GM23338 (cell line): ENCODE measurements at regions not wholly inside any gene's neighbourhood (a gene's known extent, or its start where the extent isn't known, plus 50 kb on each side); places are given as distances from the start of the nearest gene placed in this dataset.

Experiments used
- ATAC-seq: fragments of 200-7000 bp; cut with Tn5 transposase; 3 replicates; pipeline ENCODE4 v1.9.1; 2020
- DNase-seq: peaks from one replicate; pipeline ENCODE4 v3.0.0-alpha.2; 2015; ENCODE audit warnings: low spot score
- H2AFZ ChIP-seq: fragments of 200-600 bp; sonication (generic); 2 replicates; pipeline ENCODE4 v1.8.0; 2016; ENCODE audit warnings: antibody characterized with exemption, mild to moderate bottlenecking, moderate library complexity
- H3F3A ChIP-seq: fragments of 200-600 bp; sonication (generic); replicated peaks from 2 replicates; pipeline ENCODE4 v1.8.0; 2017; ENCODE audit warnings: antibody characterized with exemption, mixed run types, low read depth
- H3K27ac ChIP-seq: fragments of 200-600 bp; sonication (generic); 2 replicates; pipeline ENCODE4 v1.6.1; 2016; ENCODE audit warnings: low read depth
- H3K27me3 ChIP-seq: fragments of 200-600 bp; sonication (generic); 2 replicates; pipeline ENCODE4 v1.8.0; 2016; ENCODE audit warnings: mild to moderate bottlenecking, mixed run types, moderate library complexity; ENCODE audit not compliant: insufficient read depth
- H3K36me3 ChIP-seq: fragments of 200-600 bp; sonication (generic); 2 replicates; pipeline ENCODE4 v1.8.0; 2016; ENCODE audit warnings: mild to moderate bottlenecking; ENCODE audit not compliant: insufficient read depth
- H3K4me1 ChIP-seq: fragments of 200-600 bp; sonication (generic); 2 replicates; pipeline ENCODE4 v1.8.0; 2016; ENCODE audit warnings: mild to moderate bottlenecking, moderate library complexity; ENCODE audit not compliant: insufficient read depth
- H3K4me2 ChIP-seq: fragments of 200-600 bp; sonication (generic); 2 replicates; pipeline ENCODE4 v1.7.1; 2017; ENCODE audit warnings: mixed run types
- H3K4me3 ChIP-seq: fragments of 200-600 bp; sonication (generic); 2 replicates; pipeline ENCODE4 v1.6.1; 2016; ENCODE audit warnings: mixed run types
- H3K79me2 ChIP-seq: fragments of 200-600 bp; sonication (generic); replicated peaks from 2 replicates; pipeline ENCODE4 v1.8.0; 2017; ENCODE audit warnings: mild to moderate bottlenecking; ENCODE audit not compliant: insufficient read depth
- H3K9me2 ChIP-seq: fragments of 200-600 bp; sonication (generic); 2 replicates; pipeline ENCODE4 v1.8.0; 2017; ENCODE audit not compliant: insufficient read depth
- H4K20me1 ChIP-seq: fragments of 200-600 bp; sonication (generic); replicated peaks from 2 replicates; pipeline ENCODE4 v1.8.0; 2017; ENCODE audit warnings: mild to moderate bottlenecking; ENCODE audit not compliant: insufficient read depth
- H3K27ac Mint-ChIP-seq: 2 replicates; pipeline ENCODE4 v1.8.0; 2020; ENCODE audit warnings: inconsistent platforms, mild to moderate bottlenecking, moderate library complexity, mixed read lengths
- H3K27me3 Mint-ChIP-seq: 3 replicates; pipeline ENCODE4 v1.8.0; 2022; ENCODE audit warnings: low read depth, mild to moderate bottlenecking, moderate library complexity, mixed read lengths, inconsistent platforms; ENCODE audit not compliant: insufficient read depth, poor library complexity
- H3K36me3 Mint-ChIP-seq: 3 replicates; pipeline ENCODE4 v1.8.0; 2021; ENCODE audit warnings: low read depth, mild to moderate bottlenecking, inconsistent platforms, moderate library complexity, mixed read lengths
- H3K4me1 Mint-ChIP-seq: 3 replicates; pipeline ENCODE4 v1.8.0; 2020; ENCODE audit warnings: mild to moderate bottlenecking, inconsistent platforms, mixed read lengths
- H3K4me3 Mint-ChIP-seq: 3 replicates; pipeline ENCODE4 v1.8.0; 2021; ENCODE audit warnings: moderate library complexity, mild to moderate bottlenecking, inconsistent platforms, mixed read lengths
- H3K9me3 Mint-ChIP-seq: 3 replicates; pipeline ENCODE4 v1.8.0; 2020; ENCODE audit warnings: moderate library complexity, mild to moderate bottlenecking, inconsistent platforms, mixed read lengths
- CTCF ChIP-seq, 2 experiments: fragments of 200-600 bp in 1 of 2; sonication (generic) in 1 of 2; conservative IDR thresholded peaks; 2 replicates each; pipeline versions ENCODE4 v1.5.1 to v1.6.1; 2016 to 2017; ENCODE audit warnings: antibody characterized with exemption in 2 of 2, low read depth in 2 of 2, mild to moderate bottlenecking in 2 of 2, moderate library complexity in 1 of 2
- ETS1 ChIP-seq: IDR thresholded peaks from 2 replicates; pipeline ENCODE4 v1.6.1; 2016; ENCODE audit warnings: antibody characterized with exemption
- EZH2 ChIP-seq: fragments of 200-600 bp; sonication (generic); IDR thresholded peaks from one replicate; pipeline ENCODE4 v1.8.0; 2017; ENCODE audit warnings: antibody characterized with exemption, mild to moderate bottlenecking, low read depth; ENCODE audit not compliant: unreplicated experiment
- EZH2phosphoT487 ChIP-seq: fragments of 200-600 bp; sonication (generic); IDR thresholded peaks from one replicate; pipeline ENCODE4 v1.8.1; 2018; ENCODE audit warnings: antibody characterized with exemption; ENCODE audit not compliant: unreplicated experiment
- JUNB ChIP-seq: IDR thresholded peaks from one replicate; pipeline ENCODE4 v1.6.1; 2016; ENCODE audit warnings: antibody characterized with exemption; ENCODE audit not compliant: unreplicated experiment
- NANOG ChIP-seq: IDR thresholded peaks from 2 replicates; pipeline ENCODE4 v1.6.1; 2016; ENCODE audit warnings: antibody characterized with exemption, borderline replicate concordance
- POLR2AphosphoS5 ChIP-seq: IDR thresholded peaks from 2 replicates; pipeline ENCODE4 v1.6.1; 2016; ENCODE audit warnings: antibody characterized with exemption, low read depth
- REST ChIP-seq: IDR thresholded peaks from one replicate; pipeline ENCODE4 v1.6.1; 2018; ENCODE audit warnings: antibody characterized with exemption; ENCODE audit not compliant: unreplicated experiment
- ZNF114 ChIP-seq: fragments of 250-450 bp; sonication (Bioruptor Pico); IDR thresholded peaks from 2 replicates; pipeline ENCODE4 v1.5.0; 2020; ENCODE audit warnings: mild to moderate bottlenecking, moderate library complexity
- ZNF331 ChIP-seq: fragments of 250-450 bp; sonication (Bioruptor Pico); IDR thresholded peaks from 2 replicates; pipeline ENCODE4 v1.5.0; 2020; ENCODE audit warnings: low read depth, mild to moderate bottlenecking, moderate library complexity
- ZNF462 ChIP-seq: fragments of 250-450 bp; sonication (Bioruptor Pico); IDR thresholded peaks from 2 replicates; pipeline ENCODE4 v1.5.0; 2020; ENCODE audit warnings: mild to moderate bottlenecking, moderate library complexity

GRCh38 chr9:109683521-109683920 is 96.5 kb upstream of the PALM2AKAP2 start:
- no peaks in the 10 kb centered on the region for H3F3A ChIP-seq
- no peaks in the 10 kb centered on the region for H3K27me3 ChIP-seq
- no peak overlapping the region for H2AFZ ChIP-seq
- 0 out of 2 replicates have a peak, but pooled peaks cover 5% of the 10 kb centered on the region for H3K9me2 ChIP-seq
- H3K36me3 Mint-ChIP-seq: no peaks in the 10 kb centered on the region
- H3K4me2 ChIP-seq: no peak overlapping the region
- ATAC-seq: no peak
- no peaks in the 10 kb centered on the region; the same call in 2 of the 3 replicates for H3K9me3 Mint-ChIP-seq
- peaks cover 16% of the 10 kb centered on the region for H3K4me1 ChIP-seq
- H3K4me1 Mint-ChIP-seq: peaks cover 9% of the 10 kb centered on the region
- no peak overlapping the region for H3K27ac Mint-ChIP-seq
- no peaks in the 10 kb centered on the region for H3K36me3 ChIP-seq
- no peak for DNase-seq
- no peak overlapping the region for H3K4me3 Mint-ChIP-seq
- TF ChIP-seq NANOG (no peak), ZNF462 (CRISPR knock-in tag) (no peak), ETS1 (no peak), REST (no peak), EZH2phosphoT487 (no peak), JUNB (no peak), ZNF331 (CRISPR knock-in tag) (no peak), CTCF (conservative IDR thresholded peaks at IDR 0.05; ENCODE audit: low read depth in 2 of 2) (no peak), ZNF114 (CRISPR knock-in tag) (no peak), POLR2AphosphoS5 (no peak), EZH2 (no peak)
- H3K27ac ChIP-seq: no peak overlapping the region
- H3K27me3 Mint-ChIP-seq: no peaks in the 10 kb centered on the region
- no peaks in the 10 kb centered on the region for H3K79me2 ChIP-seq
- H4K20me1 ChIP-seq: no peaks in the 10 kb centered on the region
- H3K4me3 ChIP-seq: no peak overlapping the region
